Caco-2 (cell line): ENCODE measurements at regions not wholly inside any gene's neighbourhood (a gene's known extent, or its start where the extent isn't known, plus 50 kb on each side); places are given as distances from the start of the nearest gene placed in this dataset.

Experiments used
- BruUV-seq: library from RNA; stranded (reverse); fragments of 400-500 nt; replicated peaks from 2 replicates; lab custom pipeline; 2021; lab: Mats Ljungman, UMichigan
- CTCF ChIA-PET: fragments of 300-600 bp; sonication (Branson Sonifier 250); formaldehyde crosslinking; loops from one replicate; lab custom pipeline; 2022; ENCODE audit warnings: antibody characterized with exemption; lab: Charles Lee
- POLR2A ChIA-PET: fragments of 300-600 bp; sonication (Branson Sonifier 250); formaldehyde crosslinking; loops from one replicate; lab custom pipeline; 2022; ENCODE audit warnings: antibody characterized with exemption; lab: Charles Lee
- DNase-seq, 2 experiments: peaks; one replicate each; pipeline versions ENCODE4 v3.0.0 to v3.0.0-alpha.2; 2020 to 2022
- H3K27me3 ChIP-seq: replicated peaks from 2 replicates; pipeline ENCODE4 v1.6.0; 2011; ENCODE audit warnings: low read length; ENCODE audit not compliant: control insufficient read depth, insufficient read depth
- H3K36me3 ChIP-seq: 2 replicates; pipeline ENCODE4 v1.5.1; 2011; ENCODE audit warnings: low read length; ENCODE audit not compliant: control insufficient read depth, insufficient read depth
- H3K4me1 ChIP-seq: fragments of 250-450 bp; sonication (Bioruptor Pico); 2 replicates; pipeline ENCODE4 v1.5.1; 2020; ENCODE audit warnings: mild to moderate bottlenecking
- H3K4me3 ChIP-seq: 2 replicates; pipeline ENCODE4 v1.5.1; 2011; ENCODE audit warnings: low read depth, mild to moderate bottlenecking, control low read depth, low read length
- H3K9me3 ChIP-seq: fragments of 250-450 bp; sonication (Bioruptor Pico); 2 replicates; pipeline ENCODE4 v1.5.1; 2020; ENCODE audit warnings: mild to moderate bottlenecking, moderate library complexity
- H3K27ac Mint-ChIP-seq: one replicate; pipeline ENCODE4 v1.8.0; 2022; ENCODE audit warnings: mixed read lengths; ENCODE audit not compliant: unreplicated experiment
- H3K27me3 Mint-ChIP-seq: one replicate; pipeline ENCODE4 v1.8.0; 2022; ENCODE audit warnings: mixed read lengths; ENCODE audit not compliant: insufficient read depth, unreplicated experiment
- H3K36me3 Mint-ChIP-seq: one replicate; pipeline ENCODE4 v1.8.0; 2022; ENCODE audit warnings: mild to moderate bottlenecking, mixed read lengths; ENCODE audit not compliant: insufficient read depth, unreplicated experiment
- H3K4me1 Mint-ChIP-seq: one replicate; pipeline ENCODE4 v1.8.0; 2022; ENCODE audit warnings: low read depth, mixed read lengths; ENCODE audit not compliant: unreplicated experiment
- H3K4me3 Mint-ChIP-seq: one replicate; pipeline ENCODE4 v1.8.0; 2022; ENCODE audit warnings: mild to moderate bottlenecking, moderate library complexity, mixed read lengths; ENCODE audit not compliant: unreplicated experiment
- H3K9me3 Mint-ChIP-seq: one replicate; pipeline ENCODE4 v1.8.0; 2022; ENCODE audit warnings: mixed read lengths; ENCODE audit not compliant: unreplicated experiment
- CTCF ChIP-seq, 2 experiments: fragments of 200-600 bp in 1 of 2; IDR thresholded peaks; 1 replicate in 1 of 2; 2 replicates in 1 of 2; pipeline versions ENCODE4 v1.5.1 to v1.8.0; 2011 to 2022; ENCODE audit warnings: antibody characterized with exemption in 1 of 2, control low read depth in 1 of 2, inconsistent platforms in 1 of 2, low read depth in 1 of 2, low read length in 1 of 2, mild to moderate bottlenecking in 1 of 2, moderate library complexity in 1 of 2; ENCODE audit not compliant: insufficient read depth in 1 of 2, severe bottlenecking in 1 of 2, unreplicated experiment in 1 of 2
- intact Hi-C: fragments of 100-400 bp; cut with micrococcal nuclease; formaldehyde crosslinking; loops from one replicate; pipeline ENCODE4 v1.10.0; 2022; ENCODE audit not compliant: unreplicated experiment

GRCh38 chr10:128540781-128541761, 414.8 kb upstream of the MKI67 start:
- Mint-ChIP-seq H3K4me3 (no peak overlapping the region), H3K9me3 (no peaks in the 10 kb centered on the region), H3K36me3 (no peaks in the 10 kb centered on the region), H3K27me3 (peaks cover 25% of the 10 kb centered on the region), H3K4me1 (no peaks in the 10 kb centered on the region), H3K27ac (no peak overlapping the region)
- H3K4me3 ChIP-seq, result no peak overlapping the region
- no TSS peak for BruUV-seq
- peaks cover 4% of the 10 kb centered on the region; the same call in 1 of the 2 replicates for H3K27me3 ChIP-seq
- no peaks in the 10 kb centered on the region for H3K4me1 ChIP-seq
- intact Hi-C loops, result no loop called here
- no peak for DNase-seq
- ChIA-PET CTCF (interaction anchor here (0.7 kb wide), 1 partner anchor 10 kb away, joined by 3 read pairs; no protein-coding TSS in a partner anchor), POLR2A (no interaction called here)
- no peaks in the 10 kb centered on the region for H3K9me3 ChIP-seq
- TF ChIP-seq CTCF (IDR thresholded peaks at IDR 0.05; ENCODE audit: insufficient read depth in 1 of 2, low read depth in 1 of 2, low read length in 1 of 2, severe bottlenecking in 1 of 2, unreplicated experiment in 1 of 2), result no peak
- no peaks in the 10 kb centered on the region for H3K36me3 ChIP-seq

GRCh38 chr10:128541926-128542475, 415.8 kb upstream of the MKI67 start:
- Mint-ChIP-seq H3K27me3 (peaks cover 24% of the 10 kb centered on the region), H3K4me1 (no peaks in the 10 kb centered on the region), H3K36me3 (no peaks in the 10 kb centered on the region), H3K4me3 (no peak overlapping the region), H3K27ac (no peak overlapping the region), H3K9me3 (no peaks in the 10 kb centered on the region)
- H3K4me1 ChIP-seq, result no peaks in the 10 kb centered on the region
- intact Hi-C loops, result no loop called here
- DNase-seq, result no peak
- no peak for TF ChIP-seq CTCF (IDR thresholded peaks at IDR 0.05; ENCODE audit: insufficient read depth in 1 of 2, low read depth in 1 of 2, low read length in 1 of 2, severe bottlenecking in 1 of 2, unreplicated experiment in 1 of 2)
- ChIA-PET CTCF (no interaction called here), POLR2A (no interaction called here)
- no peak overlapping the region for H3K4me3 ChIP-seq
- no peaks in the 10 kb centered on the region for H3K9me3 ChIP-seq
- peaks cover 4% of the 10 kb centered on the region; the same call in 1 of the 2 replicates for H3K27me3 ChIP-seq
- no TSS peak for BruUV-seq
- no peaks in the 10 kb centered on the region for H3K36me3 ChIP-seq

- Mint-ChIP-seq H3K4me1 (no peaks in the 10 kb centered on the region), H3K9me3 (no peaks in the 10 kb centered on the region), H3K4me3 (no peak overlapping the region), H3K27me3 (peaks cover 25% of the 10 kb centered on the region), H3K36me3 (no peaks in the 10 kb centered on the region), H3K27ac (no peak overlapping the region)
- no peak for DNase-seq
- Histone ChIP-seq H3K4me3 (no peak overlapping the region), H3K4me1 (no peaks in the 10 kb centered on the region), H3K9me3 (no peaks in the 10 kb centered on the region), H3K36me3 (no peaks in the 10 kb centered on the region), H3K27me3 (peaks cover 4% of the 10 kb centered on the region; the same call in 1 of the 2 replicates)
- intact Hi-C loops, result no loop called here
- ChIA-PET CTCF (no interaction called here), POLR2A (no interaction called here)
- TF ChIP-seq CTCF (IDR thresholded peaks at IDR 0.05; ENCODE audit: insufficient read depth in 1 of 2, low read depth in 1 of 2, low read length in 1 of 2, severe bottlenecking in 1 of 2, unreplicated experiment in 1 of 2), result no peak
- no TSS peak for BruUV-seq
Observed at GRCh38 chr10:128542659-128543058, 416.4 kb upstream of the MKI67 start.
